Activated CD8-positive, alpha-beta T cell treated with anti-CD3 and anti-CD28 coated beads for 36 hours (primary cell): ENCODE measurements at regions not wholly inside any gene's neighbourhood (a gene's known extent, or its start where the extent isn't known, plus 50 kb on each side); places are given as distances from the start of the nearest gene placed in this dataset.
"Not testable (repeated sequence)": the region's sequence is repeated elsewhere in the genome, so short reads cannot be mapped to it uniquely, and the experiment has no call there.

Source experiments
- ATAC-seq: fragments of 200-7000 bp; cut with Tn5 transposase; one replicate; pipeline ENCODE4 v1.10.0; 2021; ENCODE audit warnings: mild to moderate bottlenecking, moderate library complexity
- CTCF ChIA-PET: fragments of 350-600 bp; sonication (Branson Sonifier 250); formaldehyde crosslinking; loops from one replicate; lab custom pipeline; 2021; ENCODE audit warnings: antibody characterized with exemption; lab: Charles Lee
- POLR2A ChIA-PET: fragments of 350-600 bp; sonication (Branson Sonifier 250); formaldehyde crosslinking; loops from one replicate; lab custom pipeline; 2021; ENCODE audit warnings: antibody characterized with exemption; lab: Charles Lee
- DNase-seq: peaks from one replicate; pipeline ENCODE4 v3.0.0-alpha.2; 2020
- H3K27ac Mint-ChIP-seq: one replicate; pipeline ENCODE4 v1.8.0; 2021; ENCODE audit warnings: mild to moderate bottlenecking, mixed read lengths
- H3K27me3 Mint-ChIP-seq: one replicate; pipeline ENCODE4 v1.8.0; 2021; ENCODE audit warnings: mixed read lengths
- H3K36me3 Mint-ChIP-seq: one replicate; pipeline ENCODE4 v1.8.0; 2021; ENCODE audit warnings: low read depth, mixed read lengths
- H3K4me1 Mint-ChIP-seq: one replicate; pipeline ENCODE4 v1.8.0; 2021; ENCODE audit warnings: low read depth, mixed read lengths
- H3K4me3 Mint-ChIP-seq: one replicate; pipeline ENCODE4 v1.8.0; 2021; ENCODE audit warnings: mild to moderate bottlenecking, moderate library complexity, mixed read lengths
- H3K9me3 Mint-ChIP-seq: one replicate; pipeline ENCODE4 v1.8.0; 2021; ENCODE audit warnings: mixed read lengths
- CTCF ChIP-seq: fragments of 200-600 bp; IDR thresholded peaks from one replicate; pipeline ENCODE4 v1.8.0; 2022; ENCODE audit warnings: antibody characterized with exemption, mild to moderate bottlenecking
- intact Hi-C: fragments of 100-400 bp; cut with micrococcal nuclease; formaldehyde crosslinking; loops from one replicate; pipeline ENCODE4 v1.10.0; 2022

- intact Hi-C loops: no loop called here
- ATAC-seq: no peak
Observed at GRCh38 chrX:14303891-14304290, 225.4 kb upstream of the GLRA2 start.

GRCh38 chrX:14302561-14302960 lies 226.8 kb upstream of the GLRA2 start:
- ATAC-seq, CTCF ChIA-PET, intact Hi-C loops, DNase-seq, H3K9me3 Mint-ChIP-seq, H3K27me3 Mint-ChIP-seq, H3K4me1 Mint-ChIP-seq, H3K36me3 Mint-ChIP-seq, POLR2A ChIA-PET, H3K27ac Mint-ChIP-seq, H3K4me3 Mint-ChIP-seq: not testable (repeated sequence)

More at GRCh38 chrX:14303891-14304290, 225.4 kb upstream of the GLRA2 start:
- DNase-seq: no peak
- H3K4me3 Mint-ChIP-seq: no peak overlapping the region
- H3K27ac Mint-ChIP-seq: no peak overlapping the region
- no peaks in the 10 kb centered on the region for H3K36me3 Mint-ChIP-seq
- H3K9me3 Mint-ChIP-seq: no peaks in the 10 kb centered on the region
- ChIA-PET CTCF (no interaction called here), POLR2A (no interaction called here)
- H3K27me3 Mint-ChIP-seq: no peaks in the 10 kb centered on the region
- TF ChIP-seq CTCF: no peak
- H3K4me1 Mint-ChIP-seq: no peaks in the 10 kb centered on the region

- H3K27me3 Mint-ChIP-seq: no peaks in the 10 kb centered on the region
- no peaks in the 10 kb centered on the region for H3K36me3 Mint-ChIP-seq
- no peaks in the 10 kb centered on the region for H3K9me3 Mint-ChIP-seq
- POLR2A ChIA-PET: no interaction called here
- CTCF ChIA-PET: no interaction called here
- no peak overlapping the region for H3K4me3 Mint-ChIP-seq
- no peak for ATAC-seq
- H3K27ac Mint-ChIP-seq: no peak overlapping the region
- no peak for DNase-seq
- H3K4me1 Mint-ChIP-seq: no peaks in the 10 kb centered on the region
- TF ChIP-seq CTCF: no peak
- intact Hi-C loops: no loop called here
Observed at GRCh38 chrX:14300376-14300775, 229.0 kb upstream of the GLRA2 start.

GRCh38 chrX:14295426-14295825 lies 233.9 kb upstream of the GLRA2 start:
- ChIA-PET POLR2A (no interaction called here), CTCF (no interaction called here)
- H3K36me3 Mint-ChIP-seq: no peaks in the 10 kb centered on the region
- H3K27ac Mint-ChIP-seq: no peak overlapping the region
- peaks cover 3% of the 10 kb centered on the region for H3K9me3 Mint-ChIP-seq
- no peak for ATAC-seq
- H3K27me3 Mint-ChIP-seq: no peaks in the 10 kb centered on the region
- H3K4me3 Mint-ChIP-seq: no peak overlapping the region
- intact Hi-C loops: no loop called here
- no peaks in the 10 kb centered on the region for H3K4me1 Mint-ChIP-seq
- no peak for DNase-seq
- no peak for TF ChIP-seq CTCF

GRCh38 chrX:14291666-14292500 lies 237.5 kb upstream of the GLRA2 start:
- H3K4me1 Mint-ChIP-seq: no peaks in the 10 kb centered on the region
- H3K27me3 Mint-ChIP-seq: no peaks in the 10 kb centered on the region
- peaks cover 3% of the 10 kb centered on the region for H3K9me3 Mint-ChIP-seq
- no peak for DNase-seq
- intact Hi-C loops: no loop called here
- H3K36me3 Mint-ChIP-seq: no peaks in the 10 kb centered on the region
- ChIA-PET CTCF (no interaction called here), POLR2A (no interaction called here)
- no peak for TF ChIP-seq CTCF
- no peak for ATAC-seq
- no peak overlapping the region for H3K27ac Mint-ChIP-seq
- no peak overlapping the region for H3K4me3 Mint-ChIP-seq
